ENCODE measurements at regions not wholly inside any gene's neighbourhood (a gene's known extent, or its start where the extent isn't known, plus 50 kb on each side); places are given as distances from the start of the nearest gene placed in this dataset.

DNA sequence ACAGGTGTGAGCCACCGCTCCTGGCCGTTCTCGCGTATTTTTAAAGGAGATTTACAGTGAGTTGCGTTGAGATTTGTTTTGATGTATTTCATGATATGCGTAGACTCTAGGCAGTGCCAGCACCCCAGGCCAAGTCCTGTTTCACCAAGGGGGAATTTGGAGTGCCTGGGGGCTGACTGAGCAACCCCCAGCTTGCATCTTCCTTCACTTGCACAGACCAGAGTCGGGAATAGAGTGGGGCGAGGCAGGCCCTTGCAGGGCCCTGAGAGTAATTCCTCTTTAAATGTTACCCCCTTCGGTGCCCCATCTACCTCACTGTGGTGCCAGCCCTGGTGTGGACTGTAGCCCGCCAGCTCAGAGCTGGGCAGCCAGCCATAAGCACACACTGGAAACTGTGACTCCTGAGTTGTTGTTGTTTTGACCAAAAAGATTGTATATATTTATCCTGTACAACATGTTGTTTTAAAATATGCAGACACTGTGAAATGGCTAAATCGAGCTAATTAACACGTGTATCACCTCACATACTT is 269.5 kb downstream of the NPHP4 start:
- intact Hi-C loops (cut with DNase I; ENCODE audit: low total_unique reads) (no loop called here), in situ Hi-C loops (cut with MboI; ENCODE audit: low sequenced_read_pairs in 4 of 4) (no loop called here)
- H3K36me3 ChIP-seq = no peaks in the 10 kb centered on the region
- H3K9me3 ChIP-seq = no peaks in the 10 kb centered on the region
- no peak overlapping the region for H3K27ac ChIP-seq
- ATAC-seq (no peak), DNase-seq (no peak)
- no peaks in the 10 kb centered on the region for H3K4me1 ChIP-seq
- H3K27me3 ChIP-seq = peaks cover 0 to 10% (median 0%) of the 10 kb centered on the region in 3 donors
- TF ChIP-seq CTCF (IDR thresholded peaks at IDR 0.05 in 4 of 5, conservative IDR thresholded peaks at IDR 0.05 in 1 of 5) (no peak), POLR2A (IDR thresholded peaks at IDR 0.05) (no peak)
- no peak overlapping the region for H3K4me3 ChIP-seq

DNA sequence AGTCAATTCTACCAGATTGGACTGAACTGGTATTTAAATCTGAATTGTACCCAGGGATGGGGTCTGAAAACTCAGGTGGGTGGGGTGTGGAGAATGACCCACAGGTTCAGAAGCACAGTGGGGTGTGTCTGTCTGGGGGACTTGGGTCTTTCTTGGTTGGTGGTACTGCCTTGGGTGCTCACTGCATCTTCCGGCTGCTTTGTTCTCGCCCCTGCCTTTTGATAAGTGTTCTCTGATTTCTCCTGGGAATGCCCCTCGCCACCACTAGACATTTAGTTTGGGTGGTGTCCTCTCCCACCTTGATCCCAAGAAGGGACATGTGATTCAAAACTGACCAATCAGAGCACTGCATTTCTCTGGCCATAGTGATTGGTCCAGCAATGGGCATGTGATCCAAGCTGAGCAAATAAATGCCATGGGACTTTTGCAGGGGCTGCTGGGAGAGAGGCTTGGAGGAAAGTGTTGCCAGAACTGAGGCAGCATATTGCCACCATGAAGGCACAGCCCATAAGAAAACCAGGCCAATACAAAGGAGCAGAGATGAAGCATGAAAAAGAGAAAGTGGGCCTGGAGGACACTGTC is 270.5 kb downstream of the NPHP4 start:
- Histone ChIP-seq H3K9me3 (no peaks in the 10 kb centered on the region), H3K4me1 (no peaks in the 10 kb centered on the region), H3K4me3 (no peak overlapping the region), H3K36me3 (no peaks in the 10 kb centered on the region), H3K27me3 (peaks cover 0 to 8% (median 0%) of the 10 kb centered on the region in 3 donors), H3K27ac (no peak overlapping the region)
- in situ Hi-C loops (cut with MboI; ENCODE audit: low sequenced_read_pairs in 4 of 4) = no loop called here
- TF ChIP-seq CTCF (IDR thresholded peaks at IDR 0.05 in 4 of 5, conservative IDR thresholded peaks at IDR 0.05 in 1 of 5) = no peak
- TF ChIP-seq POLR2A (IDR thresholded peaks at IDR 0.05) = no peak
- DNase-seq (no peak), ATAC-seq (no peak)
- intact Hi-C loops (cut with DNase I; ENCODE audit: low total_unique reads) = no loop called here

DNA sequence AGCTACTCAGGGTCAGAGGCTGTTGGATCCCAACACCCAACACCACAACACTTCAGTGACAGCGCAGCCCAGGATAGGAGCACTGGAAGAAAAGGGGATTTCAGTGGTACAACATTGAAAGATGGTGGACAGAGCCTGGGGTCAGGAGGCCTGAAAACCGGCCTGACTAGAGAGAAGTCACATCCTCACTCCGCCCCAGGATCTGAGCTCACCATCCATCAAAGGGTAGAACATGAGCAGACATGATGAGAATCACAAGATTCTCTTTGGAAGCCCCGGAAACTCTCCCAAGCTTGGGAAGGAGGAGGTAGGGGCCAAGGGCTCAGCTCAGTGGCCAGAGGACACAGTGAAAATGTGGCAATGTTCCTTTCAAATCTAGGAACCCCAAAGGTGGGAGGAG is 271.3 kb downstream of the NPHP4 start:
- no peak for DNase-seq
- TF ChIP-seq POLR2A (IDR thresholded peaks at IDR 0.05) (no peak), CTCF (IDR thresholded peaks at IDR 0.05 in 4 of 5, conservative IDR thresholded peaks at IDR 0.05 in 1 of 5) (no peak)
- Histone ChIP-seq H3K36me3 (no peaks in the 10 kb centered on the region), H3K4me1 (no peaks in the 10 kb centered on the region), H3K9me3 (no peaks in the 10 kb centered on the region), H3K4me3 (no peak overlapping the region), H3K27me3 (peaks cover 0 to 8% (median 2%) of the 10 kb centered on the region in 3 donors), H3K27ac (no peak overlapping the region)
- intact Hi-C loops (cut with DNase I; ENCODE audit: low total_unique reads) = no loop called here
- ATAC-seq = no peak
- in situ Hi-C loops (cut with MboI; ENCODE audit: low sequenced_read_pairs in 4 of 4) = no loop called here

GRCh38 chr1:5720484-5720883 is 271.7 kb downstream of the NPHP4 start:
- Histone ChIP-seq H3K27me3 (peaks cover 0 to 7% (median 6%) of the 10 kb centered on the region in 3 donors), H3K4me3 (no peak overlapping the region), H3K27ac (no peak overlapping the region), H3K4me1 (no peaks in the 10 kb centered on the region), H3K9me3 (no peaks in the 10 kb centered on the region), H3K36me3 (no peaks in the 10 kb centered on the region)
- no peak for ATAC-seq
- intact Hi-C loops (cut with DNase I; ENCODE audit: low total_unique reads) (no loop called here), in situ Hi-C loops (cut with MboI; ENCODE audit: low sequenced_read_pairs in 4 of 4) (no loop called here)
- no peak for DNase-seq
- TF ChIP-seq CTCF (IDR thresholded peaks at IDR 0.05 in 4 of 5, conservative IDR thresholded peaks at IDR 0.05 in 1 of 5) = no peak

GRCh38 chr1:5720045-5720444 is 272.2 kb downstream of the NPHP4 start:
- DNase-seq (no peak), ATAC-seq (no peak)
- Histone ChIP-seq H3K4me1 (no peaks in the 10 kb centered on the region), H3K27ac (no peak overlapping the region), H3K27me3 (peaks cover 0 to 7% (median 3%) of the 10 kb centered on the region in 3 donors), H3K36me3 (no peaks in the 10 kb centered on the region), H3K9me3 (no peaks in the 10 kb centered on the region), H3K4me3 (no peak overlapping the region)
- intact Hi-C loops (cut with DNase I; ENCODE audit: low total_unique reads) = no loop called here
- TF ChIP-seq CTCF (IDR thresholded peaks at IDR 0.05 in 4 of 5, conservative IDR thresholded peaks at IDR 0.05 in 1 of 5) = no peak
- no peak for TF ChIP-seq POLR2A (IDR thresholded peaks at IDR 0.05)
- in situ Hi-C loops (cut with MboI; ENCODE audit: low sequenced_read_pairs in 4 of 4) = no loop called here

Data from gastrocnemius medialis (tissue), 4 donors.